ENCODE measurements at regions not wholly inside any gene's neighbourhood (a gene's known extent, or its start where the extent isn't known, plus 50 kb on each side); places are given as distances from the start of the nearest gene placed in this dataset.
"Not testable (repeated sequence)": the region's sequence is repeated elsewhere in the genome, so short reads cannot be mapped to it uniquely, and the experiment has no call there.

- peaks cover 25% of the 10 kb centered on the region for H3K27me3 Mint-ChIP-seq (ENCODE audit: low read depth)
- H3K4me1 Mint-ChIP-seq (ENCODE audit: low read depth): peaks cover 2% of the 10 kb centered on the region
- no peak overlapping the region for H3K4me3 Mint-ChIP-seq
- no peak overlapping the region for H3K27ac Mint-ChIP-seq
- no peaks in the 10 kb centered on the region for H3K9me3 Mint-ChIP-seq
- no peaks in the 10 kb centered on the region for H3K36me3 Mint-ChIP-seq (ENCODE audit: low read depth)
These were observed 110.8 kb upstream of the JCAD start for GRCh38 chr10:30170146-30170545.

DNA sequence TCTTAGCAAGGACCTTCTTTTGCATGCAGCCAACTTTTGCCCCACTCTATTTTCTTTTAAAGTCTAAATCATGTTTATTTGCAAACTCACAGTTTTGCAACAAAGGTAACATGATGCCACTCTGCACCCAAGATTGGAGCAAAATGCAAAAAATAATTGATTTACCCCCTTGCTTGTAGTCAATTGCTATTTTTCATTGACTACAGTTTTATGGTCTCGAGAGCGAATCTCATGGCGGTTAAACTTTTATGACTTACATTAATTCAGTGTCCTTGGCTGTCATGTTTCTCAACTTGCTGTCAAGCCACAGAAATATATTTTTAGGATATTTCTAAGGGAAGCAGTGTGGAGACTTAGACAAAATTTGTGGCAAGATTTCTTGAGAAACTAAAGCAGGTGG lies 110.0 kb upstream of the JCAD start:
- Mint-ChIP-seq H3K9me3 (no peaks in the 10 kb centered on the region), H3K27ac (no peak overlapping the region), H3K36me3 (ENCODE audit: low read depth) (no peaks in the 10 kb centered on the region), H3K4me3 (no peak overlapping the region), H3K27me3 (ENCODE audit: low read depth) (peaks cover 21% of the 10 kb centered on the region), H3K4me1 (ENCODE audit: low read depth) (peaks cover 2% of the 10 kb centered on the region)

DNA sequence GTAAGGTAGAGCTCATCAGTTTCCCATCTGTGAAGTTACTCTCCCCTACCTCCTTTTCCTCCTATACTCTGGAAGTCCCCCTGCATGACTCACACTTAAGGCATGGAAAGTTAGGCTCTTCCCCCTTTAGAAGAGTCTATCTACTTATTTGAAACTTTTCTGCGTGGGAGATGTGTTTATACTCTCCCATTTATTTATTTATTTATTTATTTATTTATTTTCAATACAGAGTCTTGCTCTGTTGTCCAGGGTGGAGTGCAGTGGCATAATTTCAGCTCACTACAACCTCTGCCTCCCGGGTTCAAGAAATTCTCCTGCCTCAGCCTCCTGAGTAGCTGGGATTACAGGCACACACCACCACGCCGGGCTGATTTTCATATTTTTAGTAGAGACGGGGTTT lies 107.5 kb upstream of the JCAD start:
- Mint-ChIP-seq H3K4me1 (ENCODE audit: low read depth) (peaks cover 10% of the 10 kb centered on the region), H3K36me3 (ENCODE audit: low read depth) (no peaks in the 10 kb centered on the region), H3K27ac (no peak overlapping the region), H3K4me3 (no peak overlapping the region), H3K27me3 (ENCODE audit: low read depth) (peaks cover 29% of the 10 kb centered on the region), H3K9me3 (no peaks in the 10 kb centered on the region)

- peak overlapping the region; percentile 62 for H3K4me3 Mint-ChIP-seq
These were observed 104.0 kb upstream of the JCAD start for GRCh38 chr10:30163410-30163809.

GRCh38 chr10:30162796-30163195 lies 103.4 kb upstream of the JCAD start:
- not testable (repeated sequence) for H3K27ac Mint-ChIP-seq; H3K4me3 Mint-ChIP-seq; H3K36me3 Mint-ChIP-seq (ENCODE audit: low read depth); H3K4me1 Mint-ChIP-seq (ENCODE audit: low read depth)
- peaks cover 13% of the 10 kb centered on the region for H3K9me3 Mint-ChIP-seq
- H3K27me3 Mint-ChIP-seq (ENCODE audit: low read depth): peaks cover 23% of the 10 kb centered on the region

More at GRCh38 chr10:30163410-30163809, 104.0 kb upstream of the JCAD start:
- not testable (repeated sequence) for H3K27ac Mint-ChIP-seq; H3K4me1 Mint-ChIP-seq (ENCODE audit: low read depth); H3K9me3 Mint-ChIP-seq; H3K36me3 Mint-ChIP-seq (ENCODE audit: low read depth)
- peaks cover 23% of the 10 kb centered on the region for H3K27me3 Mint-ChIP-seq (ENCODE audit: low read depth)

DNA sequence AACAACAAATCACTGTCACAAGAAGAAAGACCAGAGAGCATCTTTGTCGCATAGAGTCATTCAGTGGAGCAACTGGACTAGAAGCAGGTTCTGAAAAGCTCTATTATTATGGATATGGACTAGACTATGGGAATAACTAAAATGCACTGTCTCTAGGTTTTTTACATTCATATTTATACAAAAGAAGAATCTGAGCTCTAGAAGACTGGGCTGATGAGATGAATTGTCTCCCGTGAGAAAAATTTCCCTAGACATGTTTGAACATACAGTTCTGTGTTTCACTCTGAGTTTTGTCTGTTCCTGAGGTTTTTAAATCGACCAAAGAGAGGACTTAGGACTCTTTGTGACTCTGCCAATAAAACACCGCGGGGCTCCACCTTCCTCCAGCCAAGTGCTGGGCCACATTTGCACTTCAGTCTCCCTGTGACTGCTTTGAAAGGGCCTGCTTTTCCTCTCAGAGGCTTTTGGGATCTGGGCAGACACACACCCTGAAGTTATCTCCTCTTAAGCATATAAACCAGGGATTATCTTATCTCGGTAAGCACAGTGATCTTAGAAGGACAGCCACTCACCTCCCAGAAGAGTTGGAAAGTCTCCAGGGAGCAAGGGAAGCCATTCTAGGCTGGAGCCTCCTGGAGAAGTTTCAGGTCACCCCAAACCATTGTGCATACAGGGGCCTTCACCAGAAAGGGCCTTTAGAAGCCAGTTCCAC lies 101.0 kb upstream of the JCAD start:
- Mint-ChIP-seq H3K9me3 (peaks cover 13% of the 10 kb centered on the region), H3K27ac (no peak overlapping the region), H3K27me3 (ENCODE audit: low read depth) (peaks cover 16% of the 10 kb centered on the region), H3K4me3 (no peak overlapping the region), H3K36me3 (ENCODE audit: low read depth) (peaks cover 6% of the 10 kb centered on the region), H3K4me1 (ENCODE audit: low read depth) (peaks cover 11% of the 10 kb centered on the region)

- H3K36me3 Mint-ChIP-seq (ENCODE audit: low read depth): not testable (repeated sequence)
- Mint-ChIP-seq H3K27me3 (ENCODE audit: low read depth) (peaks cover 12% of the 10 kb centered on the region), H3K9me3 (peaks cover 18% of the 10 kb centered on the region)
These were observed 100.2 kb upstream of the JCAD start for GRCh38 chr10:30159614-30160013.

DNA sequence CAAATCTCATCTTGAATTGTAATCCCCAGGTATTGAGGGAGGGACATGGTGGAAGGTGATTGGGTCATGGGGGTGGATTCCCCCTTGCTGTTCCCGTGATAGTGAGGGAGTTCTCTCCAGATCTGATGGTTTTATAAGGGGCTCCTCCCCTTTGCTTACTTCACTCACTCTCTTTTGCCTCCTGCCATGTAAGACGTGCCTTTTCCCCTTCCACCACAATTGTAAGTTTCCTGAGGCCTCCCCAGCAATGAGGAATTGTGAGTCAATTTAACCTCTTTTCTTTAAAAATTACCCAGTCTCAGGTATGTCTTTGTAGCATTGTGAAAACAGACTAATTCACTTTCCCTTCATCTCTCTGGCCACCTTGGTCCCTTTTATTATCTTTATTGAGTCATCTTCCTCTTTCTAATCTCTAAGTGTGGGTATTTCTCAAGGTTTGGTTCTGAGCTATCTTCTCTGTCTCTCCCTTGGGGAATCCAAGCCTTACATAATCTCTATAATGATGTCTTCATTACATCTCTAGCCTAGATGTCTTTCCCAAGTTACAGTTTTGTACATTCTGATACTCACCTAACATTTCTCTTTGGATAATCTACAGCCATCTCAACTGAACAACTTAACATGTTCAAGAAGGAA lies 99.1 kb upstream of the JCAD start:
- peaks cover 28% of the 10 kb centered on the region for H3K9me3 Mint-ChIP-seq
- H3K36me3 Mint-ChIP-seq (ENCODE audit: low read depth): peaks cover 7% of the 10 kb centered on the region
- no peak overlapping the region for H3K4me3 Mint-ChIP-seq
- peaks cover 8% of the 10 kb centered on the region for H3K27me3 Mint-ChIP-seq (ENCODE audit: low read depth)
- H3K4me1 Mint-ChIP-seq (ENCODE audit: low read depth): peaks cover 17% of the 10 kb centered on the region
- no peak overlapping the region for H3K27ac Mint-ChIP-seq

More at GRCh38 chr10:30159614-30160013, 100.2 kb upstream of the JCAD start:
- H3K4me1 Mint-ChIP-seq (ENCODE audit: low read depth): peaks cover 20% of the 10 kb centered on the region
- not testable (repeated sequence) for H3K27ac Mint-ChIP-seq, H3K4me3 Mint-ChIP-seq

GRCh38 chr10:30155401-30155800 lies 96.0 kb upstream of the JCAD start:
- Mint-ChIP-seq H3K27me3 (ENCODE audit: low read depth) (peaks cover 21% of the 10 kb centered on the region), H3K9me3 (peaks cover 33% of the 10 kb centered on the region), H3K4me3 (no peak overlapping the region), H3K4me1 (ENCODE audit: low read depth) (peaks cover 14% of the 10 kb centered on the region), H3K27ac (peak overlapping the region; percentile 43), H3K36me3 (ENCODE audit: low read depth) (peaks cover 8% of the 10 kb centered on the region)

DNA sequence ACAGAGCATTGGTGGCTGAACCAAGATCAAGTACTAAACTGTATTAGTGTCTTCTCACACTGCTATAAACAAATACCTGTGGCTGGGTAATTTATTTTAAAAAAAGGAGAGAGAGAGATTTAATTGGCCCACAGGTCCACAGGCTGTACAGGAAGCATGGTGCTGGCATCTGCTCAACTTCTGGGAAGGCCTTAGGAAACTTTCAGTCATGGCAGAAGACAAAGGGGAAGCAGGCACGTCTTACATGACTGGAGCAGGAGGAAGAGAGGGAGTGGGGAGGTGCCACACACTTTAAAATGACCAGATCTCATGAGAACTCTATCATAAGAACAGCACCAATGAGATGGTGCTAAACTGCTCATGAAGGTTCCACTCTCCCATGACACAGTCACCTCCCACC lies 95.2 kb upstream of the JCAD start:
- Mint-ChIP-seq H3K4me1 (ENCODE audit: low read depth) (peaks cover 14% of the 10 kb centered on the region), H3K4me3 (no peak overlapping the region), H3K9me3 (peaks cover 33% of the 10 kb centered on the region), H3K36me3 (ENCODE audit: low read depth) (peaks cover 8% of the 10 kb centered on the region), H3K27ac (peak overlapping the region; percentile 17), H3K27me3 (ENCODE audit: low read depth) (peaks cover 30% of the 10 kb centered on the region)

GRCh38 chr10:30154126-30154525 lies 94.7 kb upstream of the JCAD start:
- H3K4me3 Mint-ChIP-seq: no peak overlapping the region
- H3K27me3 Mint-ChIP-seq (ENCODE audit: low read depth): peaks cover 34% of the 10 kb centered on the region
- peaks cover 8% of the 10 kb centered on the region for H3K36me3 Mint-ChIP-seq (ENCODE audit: low read depth)

DNA sequence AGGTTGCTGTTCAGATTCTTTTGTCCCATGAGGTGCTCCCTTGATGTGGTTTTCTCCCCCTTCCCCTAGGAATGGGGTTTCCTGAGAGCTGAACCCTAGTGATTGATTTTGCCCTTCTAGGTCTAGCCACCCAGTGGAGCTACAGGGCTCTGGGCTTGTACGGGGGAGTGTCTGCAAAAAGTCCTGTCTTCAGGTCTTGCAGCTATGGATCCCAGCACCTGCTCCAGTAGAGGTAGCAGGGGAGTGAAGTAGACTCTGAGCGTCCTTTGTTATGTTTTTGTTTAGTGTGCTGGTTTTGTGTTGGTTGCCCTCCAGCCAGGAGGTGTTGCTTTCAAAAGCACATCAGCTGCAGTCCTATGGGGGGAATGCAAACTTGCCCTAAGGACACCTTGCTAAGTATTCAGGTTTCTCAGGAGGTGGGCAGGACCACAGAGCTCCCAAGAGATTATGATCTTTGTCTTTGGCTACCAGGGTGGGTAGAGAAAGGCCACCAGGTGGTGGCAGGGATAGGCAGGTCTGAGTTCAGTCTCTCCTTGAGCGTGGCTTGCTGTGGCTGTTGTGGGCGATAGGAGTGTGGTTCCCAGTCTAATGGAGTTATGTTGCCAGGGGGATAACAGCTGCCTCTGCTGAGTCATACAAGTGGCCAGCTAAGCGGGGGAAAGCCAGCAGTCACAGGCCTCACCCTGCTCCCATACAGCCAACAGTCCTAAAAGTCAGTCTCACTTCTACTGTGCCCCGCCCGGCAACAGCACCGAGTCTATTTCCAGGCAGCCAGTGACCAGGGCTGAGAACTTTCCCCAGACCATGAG lies 92.4 kb upstream of the JCAD start:
- peaks cover 53% of the 10 kb centered on the region for H3K27me3 Mint-ChIP-seq (ENCODE audit: low read depth)
- H3K36me3 Mint-ChIP-seq (ENCODE audit: low read depth): peaks cover 2% of the 10 kb centered on the region
- no peak overlapping the region for H3K27ac Mint-ChIP-seq
- peaks cover 14% of the 10 kb centered on the region for H3K4me1 Mint-ChIP-seq (ENCODE audit: low read depth)
- H3K9me3 Mint-ChIP-seq: peaks cover 26% of the 10 kb centered on the region
- no peak overlapping the region for H3K4me3 Mint-ChIP-seq

More at GRCh38 chr10:30154126-30154525, 94.7 kb upstream of the JCAD start:
- Mint-ChIP-seq H3K27ac (no peak overlapping the region), H3K9me3 (peaks cover 30% of the 10 kb centered on the region), H3K4me1 (ENCODE audit: low read depth) (peaks cover 14% of the 10 kb centered on the region)

DNA sequence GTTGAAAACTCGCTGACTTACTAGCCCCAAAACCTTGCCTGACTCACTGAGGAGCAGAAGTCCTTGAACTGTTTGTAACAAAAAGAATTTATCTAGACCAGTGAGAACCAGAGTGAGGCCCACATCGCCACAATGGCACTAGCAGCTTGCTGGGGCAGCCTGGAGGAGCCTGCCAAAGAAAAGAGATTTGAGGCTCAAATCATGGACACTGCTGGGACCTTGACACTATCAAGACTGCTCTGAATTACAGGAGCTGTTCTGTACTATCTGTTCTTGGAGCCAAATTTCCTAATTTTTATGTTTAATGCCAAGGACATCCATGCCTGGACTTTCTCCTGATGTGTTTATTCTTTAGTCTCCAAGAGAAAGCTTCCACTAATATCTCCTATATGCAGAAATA lies 82.0 kb upstream of the JCAD start:
- Mint-ChIP-seq H3K9me3 (no peaks in the 10 kb centered on the region), H3K27me3 (ENCODE audit: low read depth) (peaks cover 24% of the 10 kb centered on the region), H3K4me1 (ENCODE audit: low read depth) (no peaks in the 10 kb centered on the region), H3K27ac (no peak overlapping the region), H3K36me3 (ENCODE audit: low read depth) (no peaks in the 10 kb centered on the region), H3K4me3 (no peak overlapping the region)

- Mint-ChIP-seq H3K27ac (no peak overlapping the region), H3K27me3 (ENCODE audit: low read depth) (peaks cover 8% of the 10 kb centered on the region), H3K36me3 (ENCODE audit: low read depth) (no peaks in the 10 kb centered on the region)
These were observed 75.0 kb upstream of the JCAD start for GRCh38 chr10:30134171-30134945.

More at GRCh38 chr10:30134171-30134945, 75.0 kb upstream of the JCAD start:
- Mint-ChIP-seq H3K9me3 (no peaks in the 10 kb centered on the region), H3K4me3 (no peak overlapping the region), H3K4me1 (ENCODE audit: low read depth) (no peaks in the 10 kb centered on the region)

Measured in T-helper 1 cell treated with Interleukin-12 subunit alpha and Interleukin-12 subunit beta and Interleukin-4 antibody, amounts not matched to agents 30 μg/mL and 1 μg/mL, for 36 hours (primary cell).